AG10803 (cell line): ENCODE measurements at regions not wholly inside any gene's neighbourhood (a gene's known extent, or its start where the extent isn't known, plus 50 kb on each side); places are given as distances from the start of the nearest gene placed in this dataset.

Source experiments
- DNase-seq: peaks from one replicate; pipeline ENCODE4 v3.0.0; 2010; ENCODE audit warnings: low read depth
- H3K4me3 ChIP-seq: 2 replicates; pipeline ENCODE4 v1.5.1; 2011; ENCODE audit warnings: mild to moderate bottlenecking, low read length, control low read depth
- TF ChIP-seq, protein P1 (sequence below): conservative IDR thresholded peaks from 2 replicates; pipeline ENCODE4 v1.5.1; 2011; ENCODE audit warnings: mild to moderate bottlenecking, low read length, control low read depth, inconsistent platforms

- H3K4me3 ChIP-seq, result no peak overlapping the region
- TF ChIP-seq, protein P1, sequence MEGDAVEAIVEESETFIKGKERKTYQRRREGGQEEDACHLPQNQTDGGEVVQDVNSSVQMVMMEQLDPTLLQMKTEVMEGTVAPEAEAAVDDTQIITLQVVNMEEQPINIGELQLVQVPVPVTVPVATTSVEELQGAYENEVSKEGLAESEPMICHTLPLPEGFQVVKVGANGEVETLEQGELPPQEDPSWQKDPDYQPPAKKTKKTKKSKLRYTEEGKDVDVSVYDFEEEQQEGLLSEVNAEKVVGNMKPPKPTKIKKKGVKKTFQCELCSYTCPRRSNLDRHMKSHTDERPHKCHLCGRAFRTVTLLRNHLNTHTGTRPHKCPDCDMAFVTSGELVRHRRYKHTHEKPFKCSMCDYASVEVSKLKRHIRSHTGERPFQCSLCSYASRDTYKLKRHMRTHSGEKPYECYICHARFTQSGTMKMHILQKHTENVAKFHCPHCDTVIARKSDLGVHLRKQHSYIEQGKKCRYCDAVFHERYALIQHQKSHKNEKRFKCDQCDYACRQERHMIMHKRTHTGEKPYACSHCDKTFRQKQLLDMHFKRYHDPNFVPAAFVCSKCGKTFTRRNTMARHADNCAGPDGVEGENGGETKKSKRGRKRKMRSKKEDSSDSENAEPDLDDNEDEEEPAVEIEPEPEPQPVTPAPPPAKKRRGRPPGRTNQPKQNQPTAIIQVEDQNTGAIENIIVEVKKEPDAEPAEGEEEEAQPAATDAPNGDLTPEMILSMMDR, result no peak
These were observed 1212.3 kb upstream of the NCAM2 start for GRCh38 chr21:19785941-19786340.

GRCh38 chr21:19792004-19792403 is 1206.2 kb upstream of the NCAM2 start:
- H3K4me3 ChIP-seq, result no peak overlapping the region
- TF ChIP-seq, protein P1, result no peak
- no peak for DNase-seq

More at GRCh38 chr21:19785941-19786340, 1212.3 kb upstream of the NCAM2 start:
- DNase-seq, result no peak

DNA sequence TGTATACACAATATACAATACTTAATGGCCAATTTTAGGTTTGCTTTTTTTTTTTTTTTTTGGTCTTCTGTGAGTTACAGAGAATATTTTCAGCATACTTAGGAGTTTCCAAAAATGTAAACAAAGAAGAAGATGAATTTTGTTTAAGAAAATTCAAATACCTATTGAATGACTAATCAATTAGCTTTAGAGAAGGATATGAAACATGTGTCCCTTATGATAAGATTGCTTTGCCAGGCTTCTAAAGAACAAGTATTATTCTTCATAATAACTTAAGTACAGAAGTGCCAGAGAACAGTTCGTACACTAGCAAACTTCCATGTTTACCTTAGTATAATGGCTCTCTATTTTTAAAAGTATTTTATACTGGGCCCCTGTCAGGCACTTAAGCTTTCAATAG is 1191.0 kb upstream of the NCAM2 start:
- TF ChIP-seq, protein P1, result no peak
- DNase-seq, result no peak
- no peak overlapping the region for H3K4me3 ChIP-seq

GRCh38 chr21:19810779-19811178 is 1187.4 kb upstream of the NCAM2 start:
- no peak for DNase-seq
- TF ChIP-seq, protein P1, result no peak
- H3K4me3 ChIP-seq, result no peak overlapping the region

DNA sequence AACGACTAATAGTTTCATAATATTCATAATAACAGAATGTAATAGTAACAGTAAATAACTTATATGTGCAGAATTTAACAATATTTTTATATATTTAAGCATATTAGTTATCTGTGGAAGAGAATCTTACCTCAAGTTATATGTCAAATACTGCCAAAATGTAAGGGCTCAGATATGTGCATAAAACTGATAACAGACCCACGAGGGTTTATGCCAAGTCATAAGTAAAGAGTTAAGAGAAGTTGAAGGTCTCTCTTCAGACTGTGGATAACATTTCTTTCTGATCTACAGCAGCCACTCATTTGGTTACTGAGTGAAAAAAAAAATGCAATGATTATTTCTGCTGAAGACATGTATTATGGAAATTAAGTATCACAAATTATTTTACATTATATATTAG is 1167.8 kb upstream of the NCAM2 start:
- no peak overlapping the region for H3K4me3 ChIP-seq
- DNase-seq, result no peak
- TF ChIP-seq, protein P1, result no peak

DNA sequence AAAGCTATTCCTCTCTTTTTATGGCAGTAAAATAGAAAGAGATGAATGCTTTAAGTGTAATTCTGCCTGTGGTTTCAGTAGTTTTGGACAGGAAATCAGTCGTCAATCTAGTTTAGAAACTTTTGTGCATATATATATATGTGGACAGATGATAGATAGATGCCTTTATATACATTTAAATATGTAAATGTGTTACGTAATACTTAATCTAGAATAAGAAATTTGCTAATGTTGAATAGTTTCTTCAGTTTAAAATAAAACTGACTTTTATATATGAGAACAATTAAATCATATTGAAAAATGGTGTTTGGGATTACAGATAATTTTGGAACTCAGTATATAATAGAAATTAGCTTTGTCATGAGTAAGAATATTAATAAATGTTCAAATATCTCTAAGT is 1165.7 kb upstream of the NCAM2 start:
- no peak for DNase-seq
- TF ChIP-seq, protein P1, result no peak

DNA sequence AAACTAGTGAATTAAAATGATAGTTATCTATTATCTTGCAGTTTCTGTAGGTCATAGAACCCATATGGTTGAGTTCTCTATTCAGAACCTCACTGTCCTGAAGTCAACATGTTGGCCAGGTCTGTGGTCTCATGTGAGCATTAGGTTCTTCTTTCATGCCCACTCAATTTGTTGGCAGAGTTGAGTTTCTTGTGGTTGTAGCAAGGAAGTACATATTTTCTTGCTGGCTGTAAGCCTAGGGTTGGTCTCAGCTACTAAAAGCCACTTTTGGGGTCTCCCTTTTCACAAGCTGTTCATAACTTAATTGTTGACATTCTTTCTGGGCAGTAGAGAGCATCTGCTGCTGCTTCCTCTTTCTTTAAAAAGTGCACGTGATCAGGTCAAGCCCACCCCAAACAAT is 1165.1 kb upstream of the NCAM2 start:
- TF ChIP-seq, protein P1, result no peak
- DNase-seq, result no peak
- H3K4me3 ChIP-seq, result no peak overlapping the region

More for the DNA sequence above, 1165.7 kb upstream of the NCAM2 start:
- no peak overlapping the region for H3K4me3 ChIP-seq
